ENCODE measurements at regions not wholly inside any gene's neighbourhood (a gene's known extent, or its start where the extent isn't known, plus 50 kb on each side); places are given as distances from the start of the nearest gene placed in this dataset.

DNA sequence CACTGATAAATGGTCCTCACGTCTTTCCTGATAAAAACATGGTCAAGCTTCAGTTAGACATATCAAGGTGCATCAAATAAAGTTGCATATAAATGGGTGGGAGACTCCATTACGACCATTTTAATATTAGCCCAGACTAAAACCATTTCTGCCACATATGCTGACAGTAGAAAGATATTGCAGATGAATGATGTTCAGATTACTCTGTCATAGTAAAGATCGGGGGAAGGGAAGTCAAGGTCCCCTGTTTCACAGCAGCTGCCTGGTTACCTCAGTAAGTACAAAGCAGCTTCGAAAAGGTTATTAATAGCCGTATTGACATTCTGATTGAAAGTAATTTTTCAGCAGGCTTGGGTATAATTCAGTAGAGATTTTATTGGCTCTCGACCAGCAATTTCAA is 927.7 kb upstream of the CDH2 start:
- DNase-seq = no peak

DNA sequence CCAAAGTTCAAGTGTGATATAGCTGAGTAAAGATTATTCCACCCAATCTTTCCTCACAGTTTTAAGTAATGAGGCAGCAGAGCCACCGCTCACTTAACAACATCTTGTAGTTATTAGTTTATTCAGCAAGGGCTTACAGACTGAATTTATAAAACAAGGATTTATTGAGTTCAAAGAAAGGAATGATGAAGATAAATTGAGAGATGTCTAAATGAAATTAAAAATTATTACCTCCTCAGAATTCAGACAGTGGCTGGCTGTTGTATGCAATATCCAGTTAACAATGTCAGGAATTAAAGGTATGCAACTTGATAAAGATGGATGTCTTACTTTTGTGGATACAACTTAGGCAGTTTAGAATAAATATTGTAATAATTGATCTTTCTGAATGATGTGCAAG is 927.3 kb upstream of the CDH2 start:
- DNase-seq = no peak

DNA sequence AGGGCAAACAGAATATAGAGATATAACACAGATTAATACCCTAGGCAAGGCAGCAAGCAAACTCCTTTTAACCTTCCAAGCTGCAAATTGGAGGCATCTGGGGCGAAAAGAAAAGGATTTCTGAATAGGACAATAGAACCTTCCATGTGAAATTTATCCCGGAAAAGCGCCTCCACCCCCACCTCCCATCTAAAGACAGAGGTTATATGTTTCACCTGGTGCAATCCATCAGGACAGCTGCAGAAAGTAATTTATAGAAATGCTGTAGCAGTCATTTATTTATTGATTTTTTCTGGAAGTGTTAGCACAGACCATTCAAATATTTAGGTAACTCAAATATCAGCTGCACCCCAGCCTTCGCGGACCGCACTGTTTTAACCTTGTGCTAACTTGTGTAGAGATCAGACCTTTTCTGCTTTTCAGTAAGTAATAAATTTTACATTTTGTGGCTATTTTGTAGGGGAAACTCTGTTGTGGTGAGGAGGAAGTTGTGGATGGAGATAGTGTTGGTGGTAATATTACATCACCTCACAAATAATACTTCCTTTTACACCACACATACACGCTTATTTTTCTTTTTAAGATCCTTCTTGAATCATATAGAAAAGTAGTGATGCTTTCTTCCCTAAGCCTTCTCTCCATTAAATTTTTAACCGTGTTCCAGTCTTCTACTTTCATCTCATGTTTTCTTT is 919.3 kb upstream of the CDH2 start:
- peak; percentile 54 for DNase-seq

DNA sequence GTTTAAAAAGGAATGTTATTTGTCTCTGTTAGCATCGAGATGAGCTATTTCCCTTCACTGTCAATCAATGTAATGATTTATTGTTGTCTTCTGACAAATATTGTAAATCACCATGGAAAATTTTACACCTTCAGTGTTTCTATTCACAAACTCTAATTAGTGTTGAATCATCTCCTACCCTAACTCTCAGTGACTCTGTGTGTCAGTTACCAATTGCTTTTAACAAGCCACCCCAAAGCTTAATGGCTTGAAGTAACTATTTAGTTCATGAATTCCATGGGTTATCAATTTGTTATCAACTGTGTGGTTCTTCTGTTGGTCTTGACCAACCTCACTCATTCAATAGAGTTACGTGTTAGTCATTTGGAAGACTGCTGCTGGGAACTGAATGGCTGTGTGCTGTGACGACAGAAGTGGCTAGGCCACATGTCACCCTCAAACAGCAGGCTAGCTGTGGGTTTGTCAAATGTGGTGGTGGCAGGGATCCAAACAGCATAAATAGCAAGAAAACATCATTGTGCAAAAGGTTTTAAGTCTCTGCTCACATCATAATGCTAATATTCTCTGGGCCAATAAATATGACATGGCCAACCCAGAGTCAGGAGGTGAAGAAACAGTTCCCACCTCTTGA is 910.8 kb upstream of the CDH2 start:
- DNase-seq = no peak

DNA sequence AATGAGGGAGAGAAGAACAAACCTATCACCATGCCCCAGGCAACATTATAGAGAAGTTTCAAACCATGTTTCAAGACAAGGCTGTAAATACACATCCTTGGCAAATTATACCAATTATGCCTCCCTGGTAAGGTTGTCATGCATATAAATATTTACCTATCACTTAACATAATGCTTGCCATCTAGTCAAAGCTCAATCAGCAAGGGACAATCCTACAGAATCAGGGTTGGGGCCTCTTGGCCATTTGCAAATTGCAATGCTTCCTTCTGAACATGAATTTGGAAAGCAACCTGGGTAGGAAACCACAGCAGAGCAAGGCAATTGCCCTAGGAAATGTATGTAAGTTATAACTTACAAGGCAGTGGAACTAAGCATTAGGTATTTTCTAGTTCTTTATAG is 907.2 kb upstream of the CDH2 start:
- DNase-seq = peak; percentile 86

DNA sequence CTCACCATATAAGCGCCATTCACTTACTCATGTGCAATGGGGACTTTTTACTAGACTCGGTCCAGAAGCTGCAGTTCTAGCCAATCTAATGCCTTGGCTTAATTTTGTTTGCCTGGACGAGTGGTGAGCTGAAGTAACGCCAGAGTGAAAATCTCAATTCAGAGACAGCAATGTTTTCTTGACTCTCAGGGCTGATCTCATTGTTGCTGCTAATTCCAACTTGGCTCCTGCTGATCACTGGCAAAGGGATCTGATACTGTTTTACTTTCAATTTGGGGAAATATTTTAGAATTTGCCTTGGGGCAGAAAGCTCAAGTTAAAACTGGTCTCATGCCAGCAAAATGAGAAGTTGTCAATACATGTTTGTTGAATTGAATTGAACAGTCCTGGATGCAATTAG is 906.6 kb upstream of the CDH2 start:
- no peak for DNase-seq

DNA sequence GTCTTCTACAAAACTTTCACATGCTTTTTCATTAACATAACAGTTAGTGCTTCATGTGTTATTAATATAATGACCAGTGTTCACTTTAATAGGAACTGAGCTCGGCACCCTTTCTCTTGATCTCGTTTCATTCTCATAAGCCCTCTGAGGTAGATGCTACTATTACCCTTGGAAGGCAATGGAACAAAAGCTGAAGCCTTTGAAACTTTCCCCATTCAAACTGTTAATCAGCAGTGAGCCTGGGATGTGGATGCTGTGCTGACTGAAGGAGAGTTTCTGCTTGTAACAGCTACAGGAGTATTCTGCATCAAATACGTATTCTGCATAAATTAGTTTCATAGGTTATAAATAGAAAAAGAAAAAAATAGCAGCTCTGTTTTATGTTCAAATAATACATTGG is 904.0 kb upstream of the CDH2 start:
- no peak for DNase-seq

DNA sequence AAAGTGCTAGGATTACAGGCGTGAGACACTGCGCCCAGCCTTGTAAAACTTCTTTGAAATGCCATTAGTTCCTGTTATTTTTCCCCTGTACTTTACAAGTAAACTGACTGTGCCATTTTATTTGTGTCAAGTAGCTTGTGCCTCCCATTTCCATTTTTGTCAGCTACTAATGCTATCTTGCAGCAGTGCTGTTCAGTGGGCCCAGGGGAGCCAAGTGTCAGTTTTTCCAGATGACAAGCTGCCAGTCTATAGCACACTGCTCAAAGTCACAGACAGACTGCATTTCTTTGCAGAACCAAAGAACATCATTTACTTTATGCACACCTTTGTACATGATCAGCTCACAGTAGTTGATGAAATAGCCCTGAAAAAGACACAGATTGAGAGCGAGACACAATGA is 901.3 kb upstream of the CDH2 start:
- no peak for DNase-seq

DNA sequence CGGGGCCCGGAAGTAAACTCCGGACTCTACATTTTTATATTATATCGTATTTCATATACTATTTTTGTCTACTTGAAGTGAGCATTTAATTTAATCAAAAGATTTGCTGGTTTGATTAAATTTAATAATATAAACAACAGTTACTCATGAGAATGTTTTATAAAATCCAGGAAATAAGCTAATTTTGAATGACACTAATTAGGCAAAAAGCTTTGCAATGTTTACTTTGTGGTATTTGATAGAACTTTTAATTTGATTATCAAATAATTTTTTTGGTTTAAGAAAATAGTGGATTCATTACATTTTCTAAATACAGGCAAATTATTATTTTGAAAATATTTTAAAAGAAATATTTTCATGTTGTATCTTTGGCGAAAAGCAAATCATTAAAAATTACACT is 900.4 kb upstream of the CDH2 start:
- DNase-seq = no peak

DNA sequence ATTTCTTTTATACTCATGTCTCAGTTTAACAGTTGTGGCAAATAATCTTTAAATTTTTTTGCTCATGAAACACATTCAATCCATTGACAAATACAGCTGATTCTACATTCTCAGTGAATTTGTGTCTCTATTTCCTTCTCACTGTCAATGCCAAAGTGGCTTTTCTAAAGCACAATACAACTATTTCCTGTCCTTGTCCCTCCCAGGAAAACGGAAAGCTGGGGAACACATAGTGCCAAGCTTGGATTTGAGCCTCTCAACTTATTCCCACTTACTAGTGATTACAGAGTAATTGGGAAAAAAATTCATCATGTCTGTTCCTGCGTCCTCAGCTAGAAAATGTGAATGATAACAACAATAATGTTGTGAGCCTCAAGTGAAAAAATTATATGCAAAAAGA is 899.7 kb upstream of the CDH2 start:
- DNase-seq = no peak

DNA sequence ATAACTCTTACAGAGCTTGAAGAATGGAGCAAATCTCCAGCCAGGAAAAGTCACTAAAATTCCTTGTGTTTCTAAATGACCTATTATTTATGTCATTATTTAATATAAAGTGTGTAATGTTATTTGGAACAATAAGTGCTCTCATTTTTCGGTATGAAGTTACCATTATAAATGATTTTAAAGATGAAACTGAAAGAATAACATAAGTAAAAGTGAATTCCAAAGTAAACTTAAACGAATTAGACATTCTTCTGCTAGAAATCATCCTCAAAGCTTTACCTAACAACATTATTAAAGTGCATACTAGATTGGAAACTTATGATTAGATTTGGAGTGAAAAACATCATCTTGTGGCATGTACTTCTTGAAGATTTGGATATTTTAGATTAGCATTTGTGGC is 897.2 kb upstream of the CDH2 start:
- DNase-seq = no peak

DNA sequence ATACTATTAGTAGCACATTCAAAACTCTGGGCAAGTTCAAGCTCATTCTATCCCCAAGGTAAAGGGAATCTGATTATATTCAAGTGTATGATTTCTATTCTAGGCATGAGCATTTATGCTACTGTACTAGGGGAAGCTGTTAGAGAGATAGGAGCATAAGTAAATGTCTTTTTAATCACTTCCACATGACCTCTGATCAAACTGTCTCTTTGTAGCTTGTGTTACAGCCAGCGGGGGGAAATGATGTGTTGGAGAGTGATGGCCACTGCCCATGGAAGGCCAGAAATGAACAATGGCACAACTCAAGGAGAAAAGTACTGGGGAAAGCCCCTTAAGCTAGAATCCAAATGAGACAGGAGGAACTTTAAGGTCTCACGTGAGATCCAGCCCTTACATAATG is 894.9 kb upstream of the CDH2 start:
- no peak for DNase-seq

DNA sequence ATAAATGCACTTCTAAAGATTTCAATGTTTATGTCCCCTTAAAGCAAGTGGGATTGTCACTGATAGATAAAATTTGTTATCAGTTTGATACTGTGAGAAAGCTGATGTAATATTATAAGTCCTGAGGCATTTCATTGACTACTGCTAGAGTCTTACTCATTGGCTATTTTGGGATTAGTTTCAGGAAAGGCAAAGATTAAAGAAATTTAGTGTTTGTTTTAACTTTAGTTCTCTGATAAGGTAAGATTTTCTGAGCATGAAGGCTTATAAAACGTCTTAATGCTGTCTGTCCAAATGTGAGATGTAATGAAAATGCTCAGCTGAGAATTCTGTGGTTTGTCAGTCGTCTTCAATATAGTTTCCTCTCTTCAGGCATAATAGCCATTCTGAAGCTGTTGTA is 886.4 kb upstream of the CDH2 start:
- DNase-seq = no peak

DNA sequence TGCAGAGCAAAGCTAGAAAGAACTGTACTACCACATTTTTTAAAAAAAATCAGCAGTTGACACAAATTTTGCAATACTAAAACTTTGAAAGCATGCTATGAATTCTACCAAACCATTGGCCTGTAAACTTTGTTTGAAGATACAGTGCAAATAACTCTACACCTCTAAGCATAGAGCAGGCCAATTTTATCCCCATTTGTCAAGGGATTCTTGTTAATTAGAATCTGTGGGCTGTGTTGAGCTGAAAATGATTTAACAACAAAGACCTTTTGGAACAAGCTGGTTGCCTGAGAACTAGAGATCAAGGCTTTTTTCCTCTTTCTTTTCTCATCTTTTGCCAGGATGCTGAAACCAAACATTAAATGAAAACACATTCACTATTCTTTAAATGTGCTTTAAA is 886.0 kb upstream of the CDH2 start:
- DNase-seq = no peak

DNA sequence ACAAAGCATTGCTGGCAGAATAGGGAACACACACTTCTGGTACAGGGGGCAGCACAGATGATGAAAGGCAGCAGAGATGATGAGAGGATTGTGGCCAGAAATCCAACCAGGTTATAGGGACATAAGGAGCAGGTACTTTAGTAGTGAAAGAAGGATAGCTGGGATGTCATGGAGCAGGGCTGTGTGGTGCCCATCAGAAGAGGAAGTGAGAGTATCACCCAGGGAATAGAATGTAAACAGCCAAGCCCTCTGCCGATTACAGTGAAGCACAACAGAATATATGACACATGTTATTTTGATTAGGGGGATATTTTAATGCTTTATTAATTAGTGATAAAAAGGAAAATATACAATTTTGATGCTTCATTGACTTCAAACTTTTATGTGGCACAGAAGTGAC is 883.4 kb upstream of the CDH2 start:
- DNase-seq = no peak

DNA sequence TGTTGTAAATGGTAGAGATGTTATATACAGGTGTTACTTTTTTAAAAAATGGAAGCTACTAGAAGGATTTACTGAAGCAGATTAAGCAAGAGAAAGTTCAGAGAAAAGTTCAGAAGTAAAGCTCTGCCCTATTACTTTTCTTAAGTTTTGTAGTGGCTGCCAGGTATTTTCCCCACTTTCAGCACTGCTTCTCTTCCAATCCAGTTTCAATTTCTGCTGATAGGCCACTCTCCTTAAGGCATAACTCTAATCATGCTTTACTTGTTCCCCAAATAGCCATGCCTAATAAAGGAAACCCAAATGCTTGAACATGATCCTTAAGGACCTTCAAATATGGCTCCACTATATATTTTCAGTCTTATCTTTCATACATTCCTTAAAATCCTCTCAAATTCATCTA is 880.8 kb upstream of the CDH2 start:
- DNase-seq = no peak

DNA sequence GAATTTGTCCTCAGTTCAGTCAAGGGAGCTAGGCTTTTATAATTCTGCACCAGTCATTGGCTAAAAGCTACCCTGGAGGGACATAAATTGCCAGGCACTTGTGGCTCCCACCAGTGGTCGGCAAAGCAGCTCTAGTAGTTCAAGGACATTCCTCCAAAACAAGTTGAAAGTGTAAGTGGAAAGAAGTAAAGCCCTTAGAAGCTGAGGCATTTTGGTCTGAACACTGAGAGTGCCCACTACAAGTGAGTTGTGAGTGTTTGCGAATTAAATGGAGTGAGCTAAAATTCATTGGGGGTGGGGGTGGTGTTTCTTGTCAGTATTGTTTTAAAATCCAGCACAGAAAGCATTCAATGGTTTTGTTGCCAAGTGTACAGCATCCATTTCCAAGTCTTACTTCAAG is 879.9 kb upstream of the CDH2 start:
- DNase-seq = no peak

DNA sequence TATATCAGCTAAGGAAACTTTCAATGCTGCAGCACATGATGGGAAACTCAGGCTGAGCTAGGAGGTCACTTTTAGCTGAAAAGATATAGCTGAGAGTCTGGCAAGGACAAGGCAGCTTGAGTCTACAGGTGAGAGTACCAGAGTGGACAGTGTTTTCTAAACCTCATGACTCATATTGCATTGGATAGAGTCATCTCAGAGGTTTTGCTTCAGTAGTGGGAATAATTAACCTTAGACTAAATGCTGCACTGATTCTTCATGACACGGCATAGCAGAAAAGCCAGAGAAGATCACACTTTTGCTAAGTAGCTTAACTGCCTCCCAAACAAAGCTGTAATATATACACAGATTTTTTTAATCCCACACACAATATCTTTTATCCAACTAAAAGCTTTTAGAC is 865.0 kb upstream of the CDH2 start:
- no peak for DNase-seq

DNA sequence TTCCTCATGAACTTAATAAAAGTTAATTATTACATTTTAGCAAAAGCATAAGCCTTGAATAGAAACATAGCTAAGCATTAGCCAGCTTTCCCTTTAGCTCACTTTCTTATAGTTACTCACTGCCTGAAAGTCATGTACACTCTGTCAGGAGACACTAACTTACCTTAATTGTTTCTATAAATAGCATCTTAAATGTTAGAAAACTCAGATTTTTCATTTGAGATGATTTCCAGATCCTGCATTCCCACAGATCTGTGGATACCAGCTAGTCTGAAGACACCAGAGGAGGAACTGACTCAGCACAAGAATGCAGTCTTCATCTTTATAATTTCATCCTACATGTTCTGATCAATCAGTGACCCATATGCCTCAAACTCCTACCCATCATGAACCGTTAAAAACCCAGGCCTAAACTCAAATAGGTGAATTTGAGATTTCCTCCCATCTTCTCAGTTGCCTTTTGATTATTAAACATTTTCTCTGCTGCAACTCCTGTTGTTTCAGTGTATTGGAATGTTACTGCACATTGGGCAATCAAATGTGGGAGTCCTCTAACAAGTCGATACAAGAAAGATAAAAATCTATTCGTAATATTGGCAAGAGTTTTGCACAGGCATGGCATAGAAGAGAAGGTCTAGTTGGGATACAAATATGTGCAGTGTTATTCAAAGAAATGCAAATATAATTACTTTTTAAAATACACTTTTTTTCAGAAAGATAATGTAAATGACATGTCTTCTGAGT is 857.4 kb upstream of the CDH2 start:
- DNase-seq = no peak

DNA sequence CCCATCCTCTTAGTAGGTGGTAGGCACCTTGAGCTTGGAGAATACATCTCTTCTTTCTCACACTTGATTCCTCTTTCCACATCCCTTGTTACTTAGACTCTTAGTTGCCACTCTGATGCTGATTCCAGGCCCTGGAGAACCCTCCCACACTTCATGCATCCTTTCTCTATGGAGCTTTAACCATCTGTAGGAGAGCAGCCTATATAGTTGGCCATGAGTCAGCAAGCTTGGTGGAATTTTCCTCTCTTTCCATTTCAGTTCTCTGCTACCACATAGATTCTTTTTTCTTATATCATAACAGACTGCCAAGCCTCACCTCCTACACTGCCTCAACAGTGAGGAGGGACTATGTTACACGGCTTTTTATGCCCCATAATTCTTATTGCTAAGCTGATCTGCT is 851.6 kb upstream of the CDH2 start:
- DNase-seq = no peak

DNA sequence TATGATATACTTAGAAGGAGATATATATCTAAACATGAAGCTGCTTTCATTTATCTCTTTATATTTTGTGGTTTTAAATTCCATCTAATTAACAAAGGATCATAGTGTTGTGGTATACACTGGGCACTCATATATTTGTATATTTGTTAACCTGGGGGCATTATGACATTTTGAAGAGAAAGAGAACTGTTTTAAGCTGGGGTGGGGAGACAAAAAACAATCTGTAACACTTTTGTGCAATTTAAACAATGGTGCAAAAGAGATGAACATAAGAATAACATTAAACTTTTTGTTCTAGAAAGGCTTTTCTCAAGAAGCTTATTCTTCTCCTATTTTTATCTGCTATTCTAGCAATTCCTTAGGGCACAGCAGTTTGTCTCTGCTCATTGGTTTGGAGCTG is 842.0 kb upstream of the CDH2 start:
- no peak for DNase-seq

DNA sequence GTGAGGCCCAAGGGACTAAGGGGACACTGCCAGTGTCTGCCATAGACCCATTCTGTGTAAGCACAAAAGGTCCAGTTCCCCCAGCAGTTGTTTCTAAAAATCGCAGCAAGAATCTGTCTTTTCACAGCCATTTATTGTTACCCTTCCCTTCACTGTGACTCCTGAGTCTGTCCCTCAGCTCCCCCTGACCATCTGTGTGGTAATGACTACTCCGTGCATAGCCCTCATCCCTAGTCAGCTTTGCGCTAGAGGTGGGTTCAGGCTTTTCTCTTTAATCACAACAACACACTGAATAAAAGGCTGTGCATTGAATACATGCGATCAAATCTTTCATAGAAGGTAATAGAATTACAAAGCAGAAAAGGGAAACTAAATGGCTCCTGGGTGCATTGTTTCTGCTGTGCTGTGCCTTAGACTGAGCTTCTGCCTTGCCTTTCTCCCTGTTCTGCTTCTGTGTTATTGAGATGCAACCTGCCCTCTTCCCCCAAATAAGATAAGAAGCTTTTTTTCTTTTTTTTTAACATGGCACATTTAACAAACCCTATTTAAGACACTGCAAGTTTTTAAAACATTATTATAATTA is 836.0 kb upstream of the CDH2 start:
- no peak for DNase-seq

DNA sequence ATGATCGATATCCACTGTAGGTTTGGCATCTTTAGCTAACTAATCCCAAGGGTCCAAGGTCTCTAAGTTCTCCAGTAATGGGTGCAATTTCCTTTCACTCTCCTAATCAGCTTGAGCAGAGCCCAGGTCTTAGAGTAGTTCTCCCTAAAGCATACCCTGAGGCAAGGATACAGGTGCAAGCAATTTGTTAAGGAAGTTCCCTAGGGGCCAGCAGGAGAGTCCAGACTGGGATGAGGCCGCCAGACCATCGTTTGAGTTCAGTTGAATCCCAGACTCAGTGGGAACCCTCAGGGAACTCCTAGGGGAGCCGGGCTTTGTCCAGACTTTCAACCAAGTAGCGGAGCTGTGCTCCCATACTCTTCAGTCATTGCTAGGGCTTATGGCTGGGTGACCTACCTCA is 835.4 kb upstream of the CDH2 start:
- DNase-seq = no peak

DNA sequence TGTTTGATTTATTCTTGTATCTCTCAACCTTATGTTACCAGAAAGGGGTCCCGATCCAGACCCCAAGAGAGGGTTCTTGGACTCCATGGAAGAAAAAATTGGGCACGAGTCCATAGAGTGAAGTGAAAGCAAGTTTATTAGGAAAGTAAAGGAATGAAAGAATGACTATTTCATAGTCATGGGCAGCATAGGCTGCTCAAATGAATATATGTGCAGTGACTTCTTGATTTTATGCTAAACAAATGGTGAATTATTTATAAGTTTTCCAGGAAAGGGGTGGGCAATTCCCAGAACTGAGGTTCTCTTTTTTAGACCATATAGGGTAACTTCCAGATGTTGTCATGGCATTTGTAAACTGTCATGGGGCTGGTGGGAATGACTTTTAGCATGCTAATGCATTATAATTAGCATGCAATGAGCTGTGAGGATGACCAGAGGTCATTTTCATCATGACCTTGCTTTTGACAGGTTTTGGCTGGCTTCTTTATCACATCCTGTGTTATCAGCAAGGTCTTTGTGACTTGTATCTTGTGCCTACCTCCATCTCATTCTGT is 832.4 kb upstream of the CDH2 start:
- no peak for DNase-seq
